MG63 (cell line): ENCODE measurements at regions not wholly inside any gene's neighbourhood (a gene's known extent, or its start where the extent isn't known, plus 50 kb on each side); places are given as distances from the start of the nearest gene placed in this dataset.
"Not testable (repeated sequence)": the region's sequence is repeated elsewhere in the genome, so short reads cannot be mapped to it uniquely, and the experiment has no call there.

ENCODE experiments used
- DNase-seq: peaks from one replicate; pipeline ENCODE4 v3.0.0-alpha.2; 2020
- H3K27me3 ChIP-seq: fragments of 250-450 bp; sonication (Bioruptor Pico); 2 replicates; pipeline ENCODE4 v1.5.1; 2020; ENCODE audit warnings: mild to moderate bottlenecking, moderate library complexity
- H3K36me3 ChIP-seq: fragments of 250-450 bp; sonication (Bioruptor Pico); 2 replicates; pipeline ENCODE4 v1.5.1; 2020; ENCODE audit warnings: mild to moderate bottlenecking, moderate library complexity
- H3K4me3 ChIP-seq: fragments of 250-450 bp; sonication (Bioruptor Pico); 2 replicates; pipeline ENCODE4 v1.5.1; 2020; ENCODE audit warnings: mild to moderate bottlenecking, moderate library complexity
- H3K9me3 ChIP-seq: fragments of 250-450 bp; sonication (Bioruptor Pico); 2 replicates; pipeline ENCODE4 v1.5.1; 2020; ENCODE audit warnings: mild to moderate bottlenecking, moderate library complexity

DNA sequence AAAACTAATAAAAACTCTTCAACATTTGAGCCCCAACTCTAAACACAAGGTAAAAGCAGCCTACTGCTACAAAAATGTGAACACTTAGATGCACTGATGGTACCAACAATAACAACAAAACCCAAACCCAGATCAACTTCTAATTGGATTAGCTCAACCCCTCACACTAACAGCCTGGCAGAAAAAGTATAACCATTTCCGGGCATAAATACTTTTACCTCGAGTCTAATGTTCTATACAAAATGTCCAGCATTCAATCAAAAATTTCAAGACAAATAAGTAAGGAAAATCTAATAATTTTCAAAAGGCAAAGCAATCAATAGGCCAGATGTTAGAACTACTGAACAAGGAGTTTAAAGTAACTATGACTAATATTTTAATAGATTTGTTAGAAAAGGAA lies 303.3 kb downstream of the ARRDC4 start:
- Histone ChIP-seq H3K36me3 (no peaks in the 10 kb centered on the region), H3K4me3 (no peak overlapping the region), H3K9me3 (peaks cover 8% of the 10 kb centered on the region), H3K27me3 (no peaks in the 10 kb centered on the region)
- no peak for DNase-seq

DNA sequence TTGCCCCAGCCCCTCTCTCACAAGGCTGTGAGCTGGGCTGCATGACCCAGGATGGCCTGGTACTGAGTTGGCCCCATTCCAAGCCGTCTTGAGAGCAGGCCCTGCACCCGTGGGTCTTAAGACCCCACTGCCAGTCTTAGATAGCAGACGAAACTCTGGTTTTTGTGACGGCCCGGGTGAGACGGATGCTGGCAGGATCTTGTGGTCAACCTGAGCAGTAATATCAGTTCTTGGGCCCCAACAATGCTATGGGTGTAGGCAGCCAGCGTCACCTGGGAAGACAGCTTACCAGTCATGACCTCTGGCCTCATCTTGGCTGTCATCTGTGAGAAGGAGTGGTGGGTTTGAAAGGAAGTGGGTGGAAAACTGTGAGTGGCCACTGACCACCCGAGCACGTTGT lies 305.8 kb downstream of the ARRDC4 start:
- no peaks in the 10 kb centered on the region for H3K27me3 ChIP-seq

GRCh38 chr15:98268163-98268562 lies 307.7 kb downstream of the ARRDC4 start:
- 0 out of 2 replicates have a peak, but pooled peaks cover 3% of the 10 kb centered on the region for H3K9me3 ChIP-seq
- DNase-seq: no peak
- no peak overlapping the region for H3K4me3 ChIP-seq
- H3K27me3 ChIP-seq: no peaks in the 10 kb centered on the region; the same call in 1 of the 2 replicates
- no peaks in the 10 kb centered on the region for H3K36me3 ChIP-seq

More for the DNA sequence above, 305.8 kb downstream of the ARRDC4 start:
- no peak for DNase-seq
- H3K9me3 ChIP-seq: 0 out of 2 replicates have a peak, but pooled peaks cover 3% of the 10 kb centered on the region
- H3K36me3 ChIP-seq: no peaks in the 10 kb centered on the region
- no peak overlapping the region for H3K4me3 ChIP-seq

DNA sequence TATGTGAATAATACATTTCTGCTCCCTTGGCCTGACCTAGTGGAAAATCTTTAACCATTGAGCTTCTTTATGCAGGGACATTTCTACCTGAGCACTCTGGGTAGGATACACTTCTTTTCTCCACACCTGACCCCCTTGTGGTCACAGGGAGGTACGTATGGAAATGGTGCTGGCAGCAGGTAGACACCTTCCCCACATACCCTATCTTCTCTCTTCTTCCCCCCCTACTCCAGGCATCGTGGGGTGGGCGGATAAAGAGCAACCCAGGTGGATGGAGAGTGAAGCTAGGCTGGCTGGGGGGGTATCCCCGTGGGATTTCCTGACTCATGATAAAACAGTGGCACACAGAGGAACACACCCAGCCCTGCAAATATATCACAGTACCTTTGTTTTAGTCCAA lies 312.1 kb downstream of the ARRDC4 start:
- H3K9me3 ChIP-seq: 0 out of 2 replicates have a peak, but pooled peaks cover 3% of the 10 kb centered on the region
- no peaks in the 10 kb centered on the region; the same call in 1 of the 2 replicates for H3K27me3 ChIP-seq
- no peaks in the 10 kb centered on the region for H3K36me3 ChIP-seq
- DNase-seq: no peak
- no peak overlapping the region for H3K4me3 ChIP-seq

- no peaks in the 10 kb centered on the region; the same call in 1 of the 2 replicates for H3K27me3 ChIP-seq
- no peak for DNase-seq
- H3K36me3 ChIP-seq: no peaks in the 10 kb centered on the region
- H3K4me3 ChIP-seq: no peak overlapping the region
- H3K9me3 ChIP-seq: no peaks in the 10 kb centered on the region
These were observed 315.5 kb downstream of the ARRDC4 start for GRCh38 chr15:98276018-98276417.

DNA sequence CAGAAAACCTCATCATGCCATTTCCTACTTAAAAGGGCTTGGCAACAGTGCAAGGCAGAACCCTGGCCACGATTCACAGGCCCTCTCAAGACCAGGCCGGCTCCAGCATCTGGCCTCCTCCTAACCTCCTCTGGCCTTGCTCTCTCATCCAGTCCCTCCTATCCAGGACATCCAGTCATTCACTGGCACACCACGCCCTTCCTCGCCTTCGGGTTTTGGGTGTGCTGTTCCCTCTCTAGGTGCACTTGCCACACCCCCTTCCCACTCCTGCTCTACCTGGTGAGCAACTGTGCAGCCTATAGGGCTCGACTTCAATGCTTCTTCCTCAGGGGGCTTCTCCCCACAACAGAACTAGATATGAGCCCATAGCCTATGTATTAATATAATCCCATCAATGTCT lies 317.1 kb downstream of the ARRDC4 start:
- DNase-seq: no peak
- no peaks in the 10 kb centered on the region for H3K9me3 ChIP-seq
- H3K36me3 ChIP-seq: no peaks in the 10 kb centered on the region
- no peak overlapping the region for H3K4me3 ChIP-seq
- H3K27me3 ChIP-seq: no peaks in the 10 kb centered on the region

GRCh38 chr15:98280284-98280975 lies 319.9 kb downstream of the ARRDC4 start:
- no peaks in the 10 kb centered on the region for H3K27me3 ChIP-seq
- DNase-seq: no peak
- H3K36me3 ChIP-seq: no peaks in the 10 kb centered on the region
- H3K4me3 ChIP-seq: no peak overlapping the region
- no peaks in the 10 kb centered on the region for H3K9me3 ChIP-seq

DNA sequence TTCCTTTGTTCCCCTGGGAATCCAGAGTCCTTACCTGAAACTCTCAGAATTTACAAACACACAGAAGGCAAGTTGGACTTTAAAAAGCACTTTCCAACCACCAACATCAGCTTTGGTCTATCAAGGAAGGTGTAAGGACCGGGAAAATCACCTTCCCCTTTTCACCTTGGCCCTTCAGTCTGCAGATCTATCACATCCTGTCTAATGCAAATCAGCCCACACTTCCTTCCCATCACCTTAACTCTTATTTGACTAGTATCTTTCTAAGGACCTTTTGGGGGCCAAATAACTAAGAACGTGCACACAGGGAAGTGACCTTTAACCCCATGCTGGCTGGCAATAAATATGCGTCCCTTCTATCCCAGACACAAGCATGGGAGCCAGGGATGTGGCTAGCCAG lies 320.6 kb downstream of the ARRDC4 start:
- Histone ChIP-seq H3K9me3 (no peaks in the 10 kb centered on the region), H3K27me3 (no peaks in the 10 kb centered on the region), H3K4me3 (no peak overlapping the region), H3K36me3 (no peaks in the 10 kb centered on the region)
- DNase-seq: no peak

- H3K36me3 ChIP-seq: no peaks in the 10 kb centered on the region
- no peak for DNase-seq
- H3K9me3 ChIP-seq: no peaks in the 10 kb centered on the region
- H3K4me3 ChIP-seq: no peak overlapping the region
- H3K27me3 ChIP-seq: no peaks in the 10 kb centered on the region
These were observed 322.3 kb downstream of the ARRDC4 start for GRCh38 chr15:98282656-98283332.

- no peaks in the 10 kb centered on the region for H3K36me3 ChIP-seq
- no peak for DNase-seq
- no peaks in the 10 kb centered on the region for H3K27me3 ChIP-seq
- H3K4me3 ChIP-seq: no peak overlapping the region
- H3K9me3 ChIP-seq: no peaks in the 10 kb centered on the region
These were observed 325.7 kb downstream of the ARRDC4 start for GRCh38 chr15:98286200-98286599.

DNA sequence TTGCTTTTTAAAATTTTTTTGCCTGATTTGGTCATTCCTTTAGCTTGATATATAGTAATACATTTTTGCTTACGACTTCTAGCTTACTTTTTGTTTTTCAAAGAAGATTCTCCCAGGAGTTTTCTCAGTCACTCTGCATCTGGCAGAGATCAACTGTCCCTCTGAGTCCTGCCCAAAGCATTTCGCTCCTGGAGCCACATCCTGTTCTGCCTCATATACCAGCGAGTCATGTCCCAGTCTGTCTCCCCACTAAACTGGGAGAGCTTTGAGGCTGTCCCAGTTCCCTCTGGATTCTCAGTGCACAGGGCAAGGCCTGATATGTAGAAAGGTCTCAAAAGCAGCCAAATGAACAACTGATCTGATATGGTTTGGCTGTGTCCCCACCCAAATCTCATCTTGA lies 326.3 kb downstream of the ARRDC4 start:
- Histone ChIP-seq H3K36me3 (no peaks in the 10 kb centered on the region), H3K4me3 (no peak overlapping the region), H3K9me3 (no peaks in the 10 kb centered on the region), H3K27me3 (no peaks in the 10 kb centered on the region)
- peak; percentile 46 for DNase-seq

DNA sequence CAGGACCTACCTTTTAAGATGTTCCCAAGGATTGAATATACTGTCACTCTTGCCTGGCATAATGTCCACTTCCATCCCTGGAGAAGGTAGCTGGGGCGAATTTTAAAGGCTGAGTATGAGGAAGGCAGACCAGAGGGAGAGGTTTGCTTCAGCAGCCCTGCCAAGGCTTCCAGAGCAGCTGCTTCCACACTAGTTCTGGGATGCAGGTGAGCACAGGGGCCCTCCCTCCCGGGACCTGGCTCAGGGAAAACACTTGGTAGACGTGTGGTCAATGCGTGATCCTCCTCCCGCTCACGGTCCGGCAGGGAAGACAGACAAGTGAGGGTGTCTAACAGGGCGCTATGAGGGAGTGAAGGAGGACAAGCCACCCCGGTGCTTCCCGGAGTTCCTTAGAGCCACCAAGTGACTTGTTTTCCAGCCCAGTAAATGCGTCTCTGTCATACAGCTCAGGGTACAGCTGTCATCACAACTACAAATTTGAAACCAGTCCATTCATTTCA lies 327.6 kb downstream of the ARRDC4 start:
- DNase-seq: no peak
- Histone ChIP-seq H3K9me3 (no peaks in the 10 kb centered on the region), H3K36me3 (no peaks in the 10 kb centered on the region), H3K27me3 (peaks cover 12% of the 10 kb centered on the region), H3K4me3 (no peak overlapping the region)

- no peaks in the 10 kb centered on the region for H3K36me3 ChIP-seq
- no peak for DNase-seq
- H3K27me3 ChIP-seq: peaks cover 28% of the 10 kb centered on the region
- no peak overlapping the region for H3K4me3 ChIP-seq
- no peaks in the 10 kb centered on the region for H3K9me3 ChIP-seq
These were observed 329.2 kb downstream of the ARRDC4 start for GRCh38 chr15:98289747-98290146.

DNA sequence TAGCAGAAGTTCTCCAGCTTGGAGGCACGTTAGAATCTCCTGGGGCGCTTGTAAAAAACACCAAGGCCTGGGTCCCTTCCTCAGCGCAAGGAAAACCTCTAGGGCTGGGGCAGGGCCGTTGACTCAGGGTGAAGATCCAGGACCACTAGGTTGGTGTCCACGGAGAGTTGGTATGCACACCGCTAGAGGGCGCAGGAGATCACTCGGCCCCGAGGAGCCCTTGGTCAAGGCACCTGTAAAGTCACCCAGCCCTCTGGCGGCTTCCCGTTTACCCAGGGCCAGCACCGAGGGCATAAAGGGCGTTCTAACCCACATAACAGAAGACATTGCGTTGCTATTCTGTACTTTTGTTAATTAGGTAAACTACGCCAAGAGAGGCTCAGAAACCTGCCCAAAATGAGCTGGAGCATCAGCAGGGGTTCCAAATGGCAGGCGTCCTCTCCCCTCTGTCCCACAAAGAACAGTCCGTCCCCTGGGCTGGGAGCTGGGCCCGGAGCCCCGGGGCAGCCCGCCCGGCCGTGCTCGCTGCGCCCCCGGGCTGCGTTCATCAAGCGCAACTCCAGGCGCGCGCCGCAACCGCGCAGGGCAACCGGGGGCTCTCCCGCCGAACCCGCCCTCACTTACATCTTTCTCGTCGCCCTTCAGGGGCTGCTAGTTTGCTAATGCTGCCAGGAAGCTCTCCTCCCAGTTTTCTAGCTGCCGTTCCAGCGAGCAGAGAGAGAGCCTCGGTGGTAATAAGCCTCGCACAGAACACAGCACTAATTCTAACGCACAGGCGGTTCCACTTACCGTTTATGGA lies 332.1 kb downstream of the ARRDC4 start:
- H3K27me3 ChIP-seq: peaks cover 31% of the 10 kb centered on the region
- no peaks in the 10 kb centered on the region for H3K36me3 ChIP-seq
- DNase-seq: peak; percentile 59
- no peaks in the 10 kb centered on the region for H3K9me3 ChIP-seq
- H3K4me3 ChIP-seq: 0 out of 2 replicates have a peak overlapping the region, but pooled peaks have one; percentile 9

DNA sequence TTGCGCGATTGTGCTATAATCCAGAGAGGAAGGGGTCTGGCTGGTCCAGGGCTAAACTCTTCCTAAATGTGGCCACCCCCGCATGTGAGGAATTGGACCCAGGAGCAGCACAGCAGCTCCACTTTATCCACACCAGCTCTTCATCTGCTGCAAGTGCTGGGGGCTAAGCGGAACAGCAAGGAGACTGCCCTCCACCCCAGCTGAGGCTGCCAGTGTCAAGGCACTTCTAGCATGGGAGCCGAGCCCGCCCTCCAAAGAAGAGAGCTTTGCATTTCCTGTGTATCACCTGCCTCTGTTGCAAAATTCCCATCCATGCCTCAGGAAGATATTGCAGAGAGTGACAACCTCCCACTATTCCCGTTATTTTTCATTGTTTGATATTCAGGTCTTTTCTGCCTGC lies 333.6 kb downstream of the ARRDC4 start:
- no peak for DNase-seq
- no peaks in the 10 kb centered on the region for H3K36me3 ChIP-seq
- H3K9me3 ChIP-seq: no peaks in the 10 kb centered on the region
- H3K27me3 ChIP-seq: peaks cover 31% of the 10 kb centered on the region
- no peak overlapping the region for H3K4me3 ChIP-seq

GRCh38 chr15:98295101-98295759 lies 334.7 kb downstream of the ARRDC4 start:
- H3K36me3 ChIP-seq: not testable (repeated sequence)
- H3K27me3 ChIP-seq: peaks cover 31% of the 10 kb centered on the region
- DNase-seq: peak; percentile 33

DNA sequence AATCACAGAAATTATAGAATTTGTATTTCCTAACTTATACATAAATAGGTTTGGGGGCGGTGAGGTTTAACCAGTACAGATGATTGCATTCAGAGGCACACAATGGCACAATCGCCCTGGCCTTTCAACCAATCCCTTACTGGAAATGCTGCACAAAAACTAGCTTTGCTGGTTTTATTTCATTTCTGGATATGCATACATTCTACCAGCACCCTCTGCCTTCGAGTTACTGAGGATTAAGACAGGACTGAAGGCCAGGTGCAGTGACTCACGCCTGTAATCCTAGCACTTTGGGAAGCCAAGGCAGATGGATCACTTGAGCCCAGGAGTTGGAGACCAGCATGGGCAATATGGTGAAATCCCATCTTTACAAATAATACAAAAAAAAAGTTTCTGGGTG lies 336.1 kb downstream of the ARRDC4 start:
- Histone ChIP-seq H3K4me3 (no peak overlapping the region), H3K27me3 (peaks cover 39% of the 10 kb centered on the region), H3K36me3 (no peaks in the 10 kb centered on the region), H3K9me3 (no peaks in the 10 kb centered on the region)
- DNase-seq: no peak

More at GRCh38 chr15:98295101-98295759, 334.7 kb downstream of the ARRDC4 start:
- H3K9me3 ChIP-seq, H3K4me3 ChIP-seq: not testable (repeated sequence)
